ENCODE measurements at regions not wholly inside any gene's neighbourhood (a gene's known extent, or its start where the extent isn't known, plus 50 kb on each side); places are given as distances from the start of the nearest gene placed in this dataset.

GRCh38 chr5:104267320-104268015 lies 704.9 kb upstream of the NUDT12 start:
- Histone ChIP-seq H3K4me3 (no peak overlapping the region), H3K27ac (no peak overlapping the region)
- DNase-seq (ENCODE audit: low spot score): no peak
- TF ChIP-seq, protein P1, sequence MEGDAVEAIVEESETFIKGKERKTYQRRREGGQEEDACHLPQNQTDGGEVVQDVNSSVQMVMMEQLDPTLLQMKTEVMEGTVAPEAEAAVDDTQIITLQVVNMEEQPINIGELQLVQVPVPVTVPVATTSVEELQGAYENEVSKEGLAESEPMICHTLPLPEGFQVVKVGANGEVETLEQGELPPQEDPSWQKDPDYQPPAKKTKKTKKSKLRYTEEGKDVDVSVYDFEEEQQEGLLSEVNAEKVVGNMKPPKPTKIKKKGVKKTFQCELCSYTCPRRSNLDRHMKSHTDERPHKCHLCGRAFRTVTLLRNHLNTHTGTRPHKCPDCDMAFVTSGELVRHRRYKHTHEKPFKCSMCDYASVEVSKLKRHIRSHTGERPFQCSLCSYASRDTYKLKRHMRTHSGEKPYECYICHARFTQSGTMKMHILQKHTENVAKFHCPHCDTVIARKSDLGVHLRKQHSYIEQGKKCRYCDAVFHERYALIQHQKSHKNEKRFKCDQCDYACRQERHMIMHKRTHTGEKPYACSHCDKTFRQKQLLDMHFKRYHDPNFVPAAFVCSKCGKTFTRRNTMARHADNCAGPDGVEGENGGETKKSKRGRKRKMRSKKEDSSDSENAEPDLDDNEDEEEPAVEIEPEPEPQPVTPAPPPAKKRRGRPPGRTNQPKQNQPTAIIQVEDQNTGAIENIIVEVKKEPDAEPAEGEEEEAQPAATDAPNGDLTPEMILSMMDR (IDR thresholded peaks at IDR 0.05): no peak

GRCh38 chr5:104266161-104266560 lies 703.6 kb upstream of the NUDT12 start:
- Histone ChIP-seq H3K4me3 (no peak overlapping the region), H3K27ac (no peak overlapping the region)
- TF ChIP-seq, protein P1 (IDR thresholded peaks at IDR 0.05): no peak
- DNase-seq (ENCODE audit: low spot score): no peak

- no peak for DNase-seq (ENCODE audit: low spot score)
- TF ChIP-seq, protein P1 (IDR thresholded peaks at IDR 0.05): no peak
- Histone ChIP-seq H3K4me3 (no peak overlapping the region), H3K27ac (no peak overlapping the region)
Measured at GRCh38 chr5:104265531-104266140, 703.0 kb upstream of the NUDT12 start.

- TF ChIP-seq, protein P1 (IDR thresholded peaks at IDR 0.05): no peak
- no peak for DNase-seq (ENCODE audit: low spot score)
- H3K27ac ChIP-seq: no peak overlapping the region
- no peak overlapping the region for H3K4me3 ChIP-seq
Measured at GRCh38 chr5:104247260-104247659, 684.7 kb upstream of the NUDT12 start.

DNA sequence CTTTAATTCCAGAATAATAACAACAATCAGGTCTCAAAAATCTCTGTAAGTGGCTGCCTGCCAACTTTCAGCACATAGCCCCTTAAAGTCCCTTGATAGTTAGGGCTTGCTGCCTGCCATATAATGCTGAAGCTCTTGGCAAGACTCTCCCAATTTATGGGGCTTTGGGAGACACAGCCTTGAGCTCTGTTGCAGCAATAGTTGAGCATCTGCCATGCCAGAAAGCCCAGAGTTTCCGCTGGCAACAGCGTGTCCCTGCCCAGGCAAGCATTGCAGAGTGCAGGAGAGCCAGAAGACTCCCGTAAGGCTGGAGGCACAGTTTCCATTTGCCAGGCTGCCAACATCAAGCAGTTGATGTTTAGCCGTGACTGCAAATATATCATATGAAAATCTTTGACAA lies 678.5 kb upstream of the NUDT12 start:
- TF ChIP-seq, protein P1 (IDR thresholded peaks at IDR 0.05): no peak
- no peak overlapping the region for H3K27ac ChIP-seq
- no peak overlapping the region for H3K4me3 ChIP-seq
- no peak for DNase-seq (ENCODE audit: low spot score)

DNA sequence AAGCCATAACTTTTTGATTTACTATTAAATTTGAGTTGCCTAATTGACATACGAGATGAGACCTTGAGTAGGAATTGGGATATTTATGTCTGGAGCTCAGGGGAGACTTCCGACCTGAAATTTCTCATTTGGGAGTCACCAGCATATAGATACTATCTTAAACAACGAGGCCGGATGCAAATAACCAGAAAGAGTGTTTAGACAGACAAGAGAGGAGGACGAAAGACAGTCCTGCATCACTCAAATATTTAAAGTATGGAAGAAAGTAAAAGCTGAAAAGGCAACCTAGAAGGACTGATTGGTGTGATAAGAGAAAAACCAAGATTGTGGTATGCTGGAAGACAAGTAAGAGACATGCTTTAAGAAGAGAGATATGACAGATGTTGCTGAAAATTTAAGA lies 675.0 kb upstream of the NUDT12 start:
- TF ChIP-seq, protein P1 (IDR thresholded peaks at IDR 0.05): no peak
- DNase-seq (ENCODE audit: low spot score): no peak
- H3K4me3 ChIP-seq: no peak overlapping the region

More for the DNA sequence above, 675.0 kb upstream of the NUDT12 start:
- no peak overlapping the region for H3K27ac ChIP-seq
